ENCODE measurements at regions not wholly inside any gene's neighbourhood (a gene's known extent, or its start where the extent isn't known, plus 50 kb on each side); places are given as distances from the start of the nearest gene placed in this dataset.

GRCh38 chr11:27188696-27189095 lies 148.1 kb downstream of the BBOX1 start:
- TF ChIP-seq, protein P1, sequence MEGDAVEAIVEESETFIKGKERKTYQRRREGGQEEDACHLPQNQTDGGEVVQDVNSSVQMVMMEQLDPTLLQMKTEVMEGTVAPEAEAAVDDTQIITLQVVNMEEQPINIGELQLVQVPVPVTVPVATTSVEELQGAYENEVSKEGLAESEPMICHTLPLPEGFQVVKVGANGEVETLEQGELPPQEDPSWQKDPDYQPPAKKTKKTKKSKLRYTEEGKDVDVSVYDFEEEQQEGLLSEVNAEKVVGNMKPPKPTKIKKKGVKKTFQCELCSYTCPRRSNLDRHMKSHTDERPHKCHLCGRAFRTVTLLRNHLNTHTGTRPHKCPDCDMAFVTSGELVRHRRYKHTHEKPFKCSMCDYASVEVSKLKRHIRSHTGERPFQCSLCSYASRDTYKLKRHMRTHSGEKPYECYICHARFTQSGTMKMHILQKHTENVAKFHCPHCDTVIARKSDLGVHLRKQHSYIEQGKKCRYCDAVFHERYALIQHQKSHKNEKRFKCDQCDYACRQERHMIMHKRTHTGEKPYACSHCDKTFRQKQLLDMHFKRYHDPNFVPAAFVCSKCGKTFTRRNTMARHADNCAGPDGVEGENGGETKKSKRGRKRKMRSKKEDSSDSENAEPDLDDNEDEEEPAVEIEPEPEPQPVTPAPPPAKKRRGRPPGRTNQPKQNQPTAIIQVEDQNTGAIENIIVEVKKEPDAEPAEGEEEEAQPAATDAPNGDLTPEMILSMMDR (IDR thresholded peaks at IDR 0.05; ENCODE audit: low read depth, low read length), result no peak
- H3K4me3 ChIP-seq (ENCODE audit: low read depth, low read length), result no peak overlapping the region
- DNase-seq (ENCODE audit: low read depth, low spot score), result no peak
- in situ Hi-C loops (cut with HindIII; ENCODE audit: low sequenced_read_pairs), result loop anchor here (25.0 kb wide), 1 partner anchor 299 kb away; no protein-coding TSS in a partner anchor

- TF ChIP-seq, protein P1 (IDR thresholded peaks at IDR 0.05; ENCODE audit: low read depth, low read length), result no peak
- H3K4me3 ChIP-seq (ENCODE audit: low read depth, low read length), result no peak overlapping the region
- in situ Hi-C loops (cut with HindIII; ENCODE audit: low sequenced_read_pairs), result loop anchor here (25.0 kb wide), 1 partner anchor 299 kb away; no protein-coding TSS in a partner anchor
- no peak for DNase-seq (ENCODE audit: low read depth, low spot score)
Measured at GRCh38 chr11:27187848-27188621, 147.4 kb downstream of the BBOX1 start.

- TF ChIP-seq, protein P1 (IDR thresholded peaks at IDR 0.05; ENCODE audit: low read depth, low read length), result no peak
- DNase-seq (ENCODE audit: low read depth, low spot score), result no peak
- H3K4me3 ChIP-seq (ENCODE audit: low read depth, low read length), result no peak overlapping the region
- in situ Hi-C loops (cut with HindIII; ENCODE audit: low sequenced_read_pairs), result loop anchor here (25.0 kb wide), 1 partner anchor 300 kb away; no protein-coding TSS in a partner anchor
Measured at GRCh38 chr11:27187075-27187847, 146.6 kb downstream of the BBOX1 start.

DNA sequence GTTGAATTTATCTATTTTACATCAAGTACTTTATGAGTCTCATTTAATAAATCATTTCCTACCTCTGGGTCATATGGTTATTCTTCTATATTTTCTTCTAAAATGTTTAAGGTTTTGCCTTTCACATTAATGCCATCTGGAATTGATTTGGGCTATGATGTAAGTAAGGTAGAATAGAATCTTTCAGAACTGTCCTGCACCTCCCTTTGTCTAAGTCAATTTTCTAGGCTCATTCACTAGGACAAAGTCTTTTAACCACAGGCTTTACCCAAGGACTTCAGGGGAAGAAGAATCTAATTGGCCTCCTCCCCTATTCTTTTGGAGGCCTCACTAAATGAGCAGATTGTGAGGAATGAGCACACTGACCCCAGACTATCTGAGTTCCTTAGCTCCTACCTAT lies 146.0 kb downstream of the BBOX1 start:
- H3K4me3 ChIP-seq (ENCODE audit: low read depth, low read length), result no peak overlapping the region
- in situ Hi-C loops (cut with HindIII; ENCODE audit: low sequenced_read_pairs), result loop anchor here (25.0 kb wide), 1 partner anchor 301 kb away; no protein-coding TSS in a partner anchor
- no peak for DNase-seq (ENCODE audit: low read depth, low spot score)
- TF ChIP-seq, protein P1 (IDR thresholded peaks at IDR 0.05; ENCODE audit: low read depth, low read length), result no peak

GRCh38 chr11:27184458-27185312 lies 144.1 kb downstream of the BBOX1 start:
- TF ChIP-seq, protein P1 (IDR thresholded peaks at IDR 0.05; ENCODE audit: low read depth, low read length), result no peak
- in situ Hi-C loops (cut with HindIII; ENCODE audit: low sequenced_read_pairs), result loop anchor here (25.0 kb wide), 1 partner anchor 303 kb away; no protein-coding TSS in a partner anchor

More at GRCh38 chr11:27184458-27185312, 144.1 kb downstream of the BBOX1 start:
- no peak overlapping the region for H3K4me3 ChIP-seq (ENCODE audit: low read depth, low read length)
- DNase-seq (ENCODE audit: low read depth, low spot score), result no peak
